NCI-H1105 (cell line): ENCODE measurements at regions not wholly inside any gene's neighbourhood (a gene's known extent, or its start where the extent isn't known, plus 50 kb on each side); places are given as distances from the start of the nearest gene placed in this dataset.
"Not testable (repeated sequence)": the region's sequence is repeated elsewhere in the genome, so short reads cannot be mapped to it uniquely, and the experiment has no call there.

Source experiments
- DNase-seq: peaks from one replicate; lab custom pipeline; 2025; lab: John Stamatoyannopoulos, UW

DNA sequence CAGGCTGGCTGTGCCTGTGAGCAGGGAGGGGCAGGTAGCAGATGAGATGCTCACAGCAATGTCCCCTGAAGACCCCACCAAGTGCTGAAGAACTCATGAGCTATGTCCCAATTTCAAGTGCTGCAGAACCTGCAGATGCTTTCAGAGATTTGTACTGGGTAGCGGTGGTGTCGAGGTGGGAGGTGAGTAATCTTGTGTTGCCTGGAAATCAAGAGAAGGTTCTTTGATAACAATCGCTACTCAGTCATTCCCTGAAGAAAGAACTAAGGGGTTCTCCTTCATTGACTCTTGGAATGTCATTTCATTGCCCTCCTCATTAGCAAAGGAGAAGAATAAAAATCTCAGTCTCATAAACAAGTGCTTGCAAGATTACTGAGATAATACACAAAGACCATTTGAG is 246.4 kb downstream of the EMX2 start:
- DNase-seq = no peak

DNA sequence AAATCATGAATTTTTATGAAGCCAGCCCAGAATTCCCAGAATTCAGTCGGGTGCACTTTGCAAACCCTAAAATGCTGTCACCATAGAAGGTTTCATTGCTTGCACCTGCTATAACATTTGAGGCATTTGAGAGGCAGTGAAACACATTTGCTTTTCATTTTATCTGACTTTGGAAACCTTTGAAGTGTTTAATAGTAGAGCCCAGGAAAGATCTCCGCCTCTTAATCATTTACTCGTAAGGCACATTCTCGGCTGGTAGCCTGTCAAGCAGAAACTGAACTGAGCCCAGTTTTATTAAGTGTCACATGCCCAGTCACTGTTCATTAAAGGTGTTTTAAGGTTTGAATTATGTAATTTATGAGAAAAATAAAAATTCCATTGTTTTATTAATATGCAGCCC is 247.6 kb downstream of the EMX2 start:
- no peak for DNase-seq

DNA sequence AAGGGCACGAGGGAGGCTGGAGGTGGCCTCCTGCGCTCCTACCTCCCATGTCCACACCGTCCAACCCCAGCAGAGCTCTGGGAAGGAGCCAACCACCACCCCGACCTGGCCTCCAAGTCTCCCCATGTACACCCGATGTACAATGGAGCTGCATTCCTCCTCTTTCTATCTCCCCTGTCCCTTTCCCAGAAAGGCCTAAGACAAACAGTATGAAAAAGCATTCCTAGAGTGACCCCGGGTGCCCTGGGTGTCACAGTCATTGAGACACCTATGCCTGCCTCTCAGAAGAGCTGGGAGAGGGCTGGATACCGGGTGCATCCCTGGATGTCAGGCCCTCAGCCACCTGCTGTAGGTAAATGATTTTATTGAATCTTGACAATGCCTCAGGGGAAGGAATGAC is 248.1 kb downstream of the EMX2 start:
- DNase-seq = no peak

DNA sequence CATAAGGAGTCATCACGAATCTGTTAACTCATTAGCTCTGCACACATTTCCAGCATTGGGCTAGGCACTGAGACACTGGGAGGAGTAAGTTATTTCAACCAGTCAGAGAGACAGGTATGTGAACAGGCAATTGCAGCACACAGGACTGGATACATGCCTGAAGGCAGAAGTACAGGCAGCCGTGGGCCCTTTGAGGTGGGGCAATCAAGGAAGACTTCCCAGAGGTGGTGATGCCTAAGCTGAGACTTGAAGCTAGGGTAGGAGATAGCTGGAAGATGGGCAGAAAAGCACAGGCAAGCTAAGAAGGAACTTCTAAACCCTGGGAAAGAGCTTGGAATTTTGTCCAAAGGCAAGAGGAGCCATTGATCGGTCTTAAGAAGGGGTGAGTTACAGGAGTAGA is 249.7 kb downstream of the EMX2 start:
- no peak for DNase-seq

DNA sequence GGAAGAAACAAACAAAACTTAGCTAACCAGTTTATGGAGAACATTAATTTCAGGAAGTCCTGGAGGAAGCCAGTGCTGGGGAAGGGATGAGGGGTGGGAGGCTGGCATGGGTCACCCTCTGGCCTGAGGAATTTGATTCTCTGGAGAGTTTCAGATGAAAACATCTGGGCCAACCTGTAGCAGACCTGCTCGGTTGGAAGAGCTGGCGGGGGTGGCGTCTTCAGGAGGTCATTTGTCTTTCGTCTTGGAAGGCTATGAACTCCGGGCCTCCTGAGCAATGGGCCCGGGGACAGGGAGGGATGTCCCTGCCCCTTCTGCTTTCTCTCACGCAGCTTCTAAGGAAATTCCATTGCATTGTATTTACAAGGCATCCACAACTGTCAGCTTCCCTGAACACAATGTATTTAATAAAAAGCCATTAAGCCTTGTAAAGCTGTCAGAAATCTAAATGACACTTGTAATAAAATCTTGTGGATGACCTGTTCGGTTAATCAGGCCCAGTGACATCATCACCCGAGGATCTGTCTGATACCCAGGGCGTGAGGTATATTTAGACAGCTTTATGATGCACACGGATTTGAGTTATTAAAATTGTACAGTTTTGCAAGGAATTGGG is 250.5 kb downstream of the RAB11FIP2 start:
- no peak for DNase-seq

DNA sequence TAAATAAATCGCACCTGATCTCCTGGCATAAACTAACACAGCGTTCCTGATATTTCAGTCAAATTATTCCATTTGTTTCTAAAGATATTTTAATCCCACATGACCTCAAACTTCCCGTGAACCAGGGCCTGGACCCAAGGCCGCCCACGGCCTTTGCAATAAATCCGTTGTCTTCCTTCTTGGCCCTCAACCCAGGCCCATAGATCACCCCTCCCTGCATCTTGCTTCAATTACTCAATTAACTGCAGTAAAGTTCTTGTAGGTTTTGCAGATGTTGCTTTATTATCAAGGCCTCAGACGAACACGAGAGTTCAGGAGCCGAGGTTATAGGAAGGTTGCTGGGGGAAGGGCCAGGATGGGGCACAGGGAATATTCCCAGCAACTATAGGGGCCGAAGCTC is 249.4 kb downstream of the RAB11FIP2 start:
- no peak for DNase-seq

DNA sequence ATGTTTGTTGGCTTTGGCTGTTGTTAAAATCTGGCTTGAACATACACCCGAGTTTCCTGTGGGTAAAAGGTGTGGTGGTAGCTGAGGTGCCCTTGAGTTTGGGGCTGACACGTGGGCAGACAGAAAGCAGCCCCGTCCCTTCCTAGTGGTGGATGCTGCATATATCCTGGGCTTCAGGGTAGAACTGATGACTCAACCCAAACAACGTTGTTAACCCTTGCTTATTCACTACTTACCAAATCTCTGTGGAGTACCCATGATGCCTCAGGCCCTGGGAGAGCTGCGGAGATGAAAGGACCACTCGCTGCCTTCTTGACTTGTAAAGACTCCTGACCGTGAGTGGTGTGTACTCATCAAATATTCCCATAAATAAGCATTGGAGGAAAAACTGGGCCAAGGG is 245.1 kb downstream of the RAB11FIP2 start:
- DNase-seq = no peak

DNA sequence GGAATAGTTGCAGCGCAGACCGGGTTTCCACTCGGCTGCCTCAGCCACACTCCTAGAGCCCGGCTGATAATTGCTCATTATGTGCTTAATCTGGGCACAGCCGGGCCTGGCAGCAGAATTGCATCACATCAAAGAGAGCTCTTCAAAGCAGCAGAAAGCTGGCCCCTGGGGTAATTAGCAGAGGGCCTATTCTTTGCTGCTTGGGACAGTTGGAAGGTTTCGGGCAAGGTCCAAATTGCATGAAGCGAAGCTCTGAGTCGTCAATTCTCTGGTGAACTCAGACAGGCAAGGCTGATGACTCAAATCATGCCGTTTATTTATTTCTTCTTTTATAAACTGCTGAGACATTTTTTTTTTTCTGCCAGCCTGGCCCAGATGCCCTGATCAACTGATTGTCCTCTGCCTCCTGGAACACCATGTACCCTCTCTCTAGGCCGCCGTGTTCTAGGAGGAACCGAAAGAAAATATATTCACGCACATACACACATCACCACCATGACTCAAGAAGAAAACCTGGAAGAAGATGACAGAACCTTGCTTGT is 242.2 kb downstream of the RAB11FIP2 start:
- DNase-seq = peak; percentile 26

DNA sequence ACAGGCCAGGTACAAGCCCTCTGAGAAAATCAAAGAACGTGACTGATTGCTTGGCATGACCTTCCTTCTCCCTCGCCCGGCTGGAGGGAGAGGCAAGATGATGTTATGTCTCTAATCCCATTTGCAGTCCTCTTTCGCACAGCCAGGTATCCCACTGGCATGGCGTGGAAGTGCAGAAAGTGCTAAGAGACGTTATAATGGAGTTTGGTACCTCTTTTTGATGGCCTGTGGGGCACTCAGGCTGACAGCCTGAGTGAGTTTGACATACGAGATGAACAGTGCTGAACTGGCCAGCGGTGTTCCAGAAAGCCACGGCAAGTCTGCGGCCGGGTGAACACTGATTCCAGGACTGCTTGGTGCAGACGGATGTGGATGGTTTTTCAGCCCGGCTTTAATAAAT is 241.6 kb downstream of the RAB11FIP2 start:
- DNase-seq = no peak

DNA sequence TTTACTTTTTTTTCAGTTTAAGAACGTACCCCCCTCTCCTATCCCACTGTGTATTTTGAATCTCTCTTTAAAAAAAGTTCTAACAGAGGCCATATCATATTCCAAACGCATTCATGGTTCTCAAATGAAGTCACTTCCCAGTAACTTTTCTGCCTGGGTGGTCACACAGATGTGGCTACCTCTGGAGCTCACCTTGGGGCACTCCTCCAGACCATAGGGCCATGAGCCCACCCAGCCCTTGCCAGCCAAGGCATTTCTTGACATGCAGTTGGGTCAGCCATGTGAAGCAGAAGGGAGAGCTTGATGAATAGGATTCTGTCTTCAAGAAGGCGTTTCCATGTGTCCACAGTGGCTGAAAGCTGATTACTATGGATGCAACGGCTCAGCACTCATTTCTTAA is 239.3 kb downstream of the RAB11FIP2 start:
- no peak for DNase-seq

DNA sequence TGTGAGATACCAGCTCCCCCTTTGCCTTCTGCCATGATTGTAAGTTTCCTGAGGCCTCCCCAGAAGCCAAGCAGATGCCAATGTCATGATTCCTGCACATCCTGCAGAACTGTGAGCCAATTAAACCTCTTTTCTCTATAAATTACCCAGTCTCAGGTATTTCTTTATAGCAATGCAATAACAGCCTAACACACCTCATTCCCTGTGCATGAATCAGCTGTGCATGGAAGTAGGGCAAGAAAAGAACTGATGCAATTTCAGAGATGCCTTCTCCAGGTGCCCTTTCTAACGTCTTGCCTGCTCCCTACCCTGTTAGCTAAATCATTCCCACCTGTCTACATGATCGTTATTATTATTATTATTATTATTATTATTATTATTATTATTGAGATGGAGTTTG is 230.9 kb downstream of the RAB11FIP2 start:
- DNase-seq = not testable (repeated sequence)

DNA sequence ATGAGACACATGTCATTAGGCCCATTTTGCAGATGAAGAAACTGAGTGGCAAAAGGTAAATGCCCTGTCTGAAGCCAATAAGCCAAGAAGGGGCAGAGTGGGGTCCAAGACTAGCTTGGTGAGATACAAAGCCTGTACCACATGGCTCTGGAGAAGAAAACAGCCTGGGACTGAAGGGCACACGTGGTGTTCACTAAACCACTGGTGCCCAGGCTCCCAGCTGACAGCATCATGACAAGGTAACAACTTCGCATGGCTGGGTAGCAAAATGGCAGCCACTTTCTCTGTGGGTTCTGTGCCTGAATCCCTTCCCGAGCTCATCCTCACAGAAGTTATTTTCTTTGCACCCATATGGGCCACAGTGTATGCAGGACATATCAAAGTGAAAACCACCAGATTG is 229.6 kb downstream of the RAB11FIP2 start:
- no peak for DNase-seq

DNA sequence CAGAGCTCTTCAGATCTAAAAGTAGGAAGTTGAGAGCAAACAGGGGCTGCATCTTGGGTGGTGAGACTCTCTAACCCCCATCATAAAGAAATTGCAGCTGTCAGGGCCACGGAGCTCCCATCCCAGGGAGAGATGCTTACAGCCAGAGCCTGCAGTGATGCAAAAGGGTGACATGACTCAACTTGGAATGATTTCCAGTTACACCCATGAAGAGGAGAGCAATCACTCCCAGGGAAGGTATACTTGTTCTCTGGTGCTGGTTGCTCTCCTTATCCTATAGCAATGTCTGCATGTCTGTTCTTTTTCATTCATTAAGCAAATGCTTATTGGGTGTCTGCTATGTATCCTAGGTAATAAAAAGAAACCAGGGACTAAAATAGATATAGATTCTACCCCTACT is 228.0 kb downstream of the RAB11FIP2 start:
- no peak for DNase-seq

DNA sequence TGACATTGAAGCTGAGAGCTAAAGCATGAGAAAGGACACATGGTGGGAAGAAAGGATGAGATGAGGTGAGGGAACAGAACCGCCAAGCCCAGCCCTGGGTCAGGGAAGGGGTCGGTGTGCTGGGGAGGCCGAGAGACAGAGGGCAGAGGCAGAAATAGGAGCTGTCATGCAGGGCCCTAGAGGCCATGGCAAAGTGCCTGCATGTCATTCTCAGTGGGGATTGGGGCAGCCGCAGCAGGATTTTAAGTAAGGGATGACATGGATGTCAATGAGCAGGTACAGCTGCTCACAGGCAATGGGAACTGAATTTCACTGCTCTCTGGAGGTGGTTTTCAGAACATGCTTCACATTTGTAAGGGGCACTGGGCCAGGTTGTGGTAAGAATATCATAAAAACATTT is 227.4 kb downstream of the RAB11FIP2 start:
- no peak for DNase-seq

DNA sequence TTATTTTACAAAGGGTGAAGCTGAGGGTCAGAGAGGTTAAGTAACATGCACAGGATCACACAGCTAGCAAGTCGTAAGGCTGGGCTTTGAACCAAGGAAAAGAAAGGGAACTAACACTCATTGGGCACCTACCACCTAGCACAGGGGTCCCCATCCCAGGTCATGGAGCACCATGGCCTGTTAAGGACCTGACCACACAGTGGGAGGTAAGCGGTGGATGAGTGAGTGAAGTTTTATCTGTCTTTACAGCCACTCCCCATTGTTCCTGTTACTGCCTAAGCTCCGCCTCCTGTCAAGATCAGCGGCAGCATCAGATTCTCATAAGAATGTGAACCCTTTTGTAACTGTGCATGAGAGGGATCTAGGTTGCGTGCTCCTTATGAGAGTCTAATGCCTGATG is 222.8 kb downstream of the RAB11FIP2 start:
- no peak for DNase-seq

DNA sequence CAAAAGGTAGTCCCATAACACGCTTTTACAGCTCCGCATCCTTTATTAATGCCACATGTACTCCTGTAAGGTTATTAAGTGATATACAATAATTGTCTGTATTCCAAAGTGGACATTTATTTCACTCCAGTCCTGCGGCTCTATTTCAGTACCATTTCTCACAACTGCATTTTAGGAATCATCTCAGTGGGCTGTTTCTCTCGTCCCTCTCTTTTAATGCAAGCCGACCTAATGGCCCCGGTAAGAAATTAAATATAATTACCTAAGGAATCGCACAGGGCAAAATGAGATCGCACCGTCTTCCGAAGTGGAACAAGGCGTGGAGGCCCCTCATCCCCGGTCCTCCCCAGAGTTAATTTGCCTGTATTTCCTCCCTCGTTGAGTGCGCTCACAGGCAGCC is 216.5 kb downstream of the RAB11FIP2 start:
- DNase-seq = no peak

DNA sequence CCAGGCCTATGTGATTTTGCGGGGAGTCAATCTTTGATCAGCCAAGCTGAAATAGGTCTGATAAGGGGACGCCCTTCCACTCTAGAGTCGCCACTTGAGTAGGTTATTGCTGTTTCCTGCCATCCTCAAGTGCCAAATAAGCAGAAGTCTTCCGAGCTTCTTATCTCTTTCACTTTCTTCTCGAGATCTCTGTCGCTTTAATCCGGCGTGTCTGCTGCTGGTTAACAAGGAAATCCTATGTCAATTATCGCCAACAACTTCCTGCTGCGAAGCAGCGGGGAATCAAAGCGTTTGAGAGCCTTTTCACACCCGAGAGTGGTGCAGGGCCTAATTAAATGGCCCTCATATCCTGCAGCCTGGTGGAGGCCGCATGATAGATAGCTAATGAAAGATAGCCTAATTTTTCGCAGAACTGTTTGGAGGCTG is 215.9 kb downstream of the RAB11FIP2 start:
- DNase-seq = no peak

DNA sequence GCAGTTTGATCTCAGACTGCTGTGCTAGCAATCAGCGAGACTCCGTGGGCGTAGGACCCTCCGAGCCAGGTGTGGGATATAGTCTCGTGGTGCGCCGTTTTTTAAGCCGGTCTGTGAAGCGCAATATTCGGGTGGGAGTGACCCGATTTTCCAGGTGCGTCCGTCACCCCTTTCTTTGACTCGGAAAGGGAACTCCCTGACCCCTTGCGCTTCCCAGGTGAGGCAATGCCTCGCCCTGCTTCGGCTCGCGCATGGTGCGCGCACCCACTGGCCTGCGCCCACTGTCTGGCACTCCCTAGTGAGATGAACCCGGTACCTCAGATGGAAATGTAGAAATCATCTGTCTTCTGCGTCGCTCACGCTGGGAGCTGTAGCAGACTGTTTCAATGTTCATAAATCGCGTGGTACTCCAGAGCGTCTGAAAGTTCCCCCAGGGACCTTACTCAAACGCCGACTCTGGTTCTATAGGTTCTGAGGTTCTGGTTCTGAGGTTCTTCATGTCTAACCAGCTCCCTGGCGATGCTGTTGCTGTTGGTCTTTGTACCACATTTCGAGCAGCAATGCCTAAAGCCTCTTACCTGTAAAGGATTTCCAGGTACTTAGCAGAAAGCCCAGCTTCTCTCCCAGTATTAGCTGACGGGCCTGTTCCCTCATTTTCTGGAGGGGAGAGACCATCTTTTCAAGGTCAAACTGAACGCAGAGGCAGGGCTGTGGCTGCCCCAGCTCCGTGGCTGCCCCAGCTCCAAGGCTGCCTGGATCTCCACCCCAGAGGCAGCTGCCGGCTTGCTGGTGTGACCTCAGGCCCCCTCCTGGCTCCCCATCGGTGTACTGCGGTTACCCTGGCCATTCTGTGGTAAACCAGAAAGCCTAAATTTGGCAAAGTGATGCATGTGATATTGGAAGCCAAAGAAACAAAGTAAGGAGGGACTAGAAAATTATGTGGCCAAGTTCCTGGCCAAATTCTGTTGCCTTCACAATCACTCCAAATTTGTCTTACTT is 207.9 kb downstream of the RAB11FIP2 start:
- not testable (repeated sequence) for DNase-seq

DNA sequence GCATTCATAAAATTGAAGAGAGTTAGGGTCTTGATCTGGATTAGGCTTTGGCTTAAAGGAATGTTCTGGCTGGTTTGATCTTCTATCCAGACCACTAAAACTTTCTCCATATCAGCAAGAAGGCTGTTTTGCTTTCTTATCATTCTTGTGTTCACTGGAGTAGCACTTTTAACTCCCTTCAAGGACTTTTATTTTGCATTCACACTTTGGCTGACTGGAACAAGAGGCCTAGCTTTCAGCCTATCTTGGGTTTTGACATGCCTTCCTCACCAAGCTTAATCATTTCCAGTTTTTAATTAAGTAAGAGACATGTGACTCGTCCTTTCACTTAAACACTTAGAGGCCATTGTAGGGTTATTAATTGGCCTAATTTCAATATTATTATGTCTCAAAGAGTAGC is 190.3 kb downstream of the RAB11FIP2 start:
- not testable (repeated sequence) for DNase-seq

DNA sequence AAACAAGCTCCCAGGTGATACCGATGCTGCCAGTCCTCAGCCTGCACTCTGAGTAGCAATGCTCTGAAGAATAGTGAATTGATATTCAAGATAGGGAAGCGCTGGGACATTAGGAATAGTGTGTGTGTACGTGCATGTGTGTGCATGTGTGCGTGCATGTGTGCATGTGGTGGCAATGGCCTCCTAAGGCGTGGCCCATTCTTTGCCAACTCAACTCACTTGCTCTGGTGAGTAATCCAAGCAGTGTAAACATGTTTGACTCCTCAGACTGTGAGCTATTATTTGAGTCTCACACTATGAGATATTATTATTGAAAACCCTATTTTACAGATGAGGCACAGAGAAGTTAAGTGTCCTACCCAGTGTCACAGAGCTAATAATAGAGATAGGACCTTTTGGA is 186.6 kb downstream of the RAB11FIP2 start:
- no peak for DNase-seq

DNA sequence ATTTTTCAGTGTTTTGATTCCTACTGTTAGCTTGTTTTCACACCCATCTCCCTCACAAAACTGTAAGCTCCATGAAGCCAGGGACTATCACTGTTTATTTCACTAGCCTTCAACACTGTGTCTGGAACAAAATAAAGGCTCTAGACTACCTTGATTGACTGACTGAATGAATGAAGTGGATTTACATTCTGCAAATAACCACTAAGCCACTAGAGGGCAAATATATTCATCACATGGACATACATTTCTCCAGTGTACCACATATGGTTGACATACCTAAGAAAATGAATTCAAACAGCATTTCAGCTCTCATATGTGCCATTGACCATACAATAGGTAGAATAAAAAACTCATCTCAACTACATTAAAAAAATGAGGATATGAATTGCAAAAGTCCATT is 185.9 kb downstream of the RAB11FIP2 start:
- DNase-seq = no peak

DNA sequence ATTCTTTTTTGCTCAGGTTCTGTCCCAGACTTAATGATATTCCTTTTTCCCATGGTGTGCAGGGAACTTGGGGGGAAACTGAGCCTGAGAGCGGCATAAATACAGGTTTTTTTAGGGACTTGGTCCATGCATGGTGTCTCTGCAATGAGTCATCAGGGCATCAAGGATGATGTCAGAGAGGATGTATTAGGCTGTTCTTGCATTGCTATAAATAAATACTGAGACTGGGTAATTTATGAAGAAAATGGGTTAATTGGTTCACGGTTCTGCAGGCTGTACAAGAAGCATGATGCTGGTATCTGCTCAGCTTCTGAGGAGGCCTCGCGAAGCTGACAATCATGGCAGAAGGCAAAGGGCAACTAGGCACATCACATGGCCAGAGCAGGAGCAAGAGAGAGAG is 185.4 kb downstream of the RAB11FIP2 start:
- no peak for DNase-seq

DNA sequence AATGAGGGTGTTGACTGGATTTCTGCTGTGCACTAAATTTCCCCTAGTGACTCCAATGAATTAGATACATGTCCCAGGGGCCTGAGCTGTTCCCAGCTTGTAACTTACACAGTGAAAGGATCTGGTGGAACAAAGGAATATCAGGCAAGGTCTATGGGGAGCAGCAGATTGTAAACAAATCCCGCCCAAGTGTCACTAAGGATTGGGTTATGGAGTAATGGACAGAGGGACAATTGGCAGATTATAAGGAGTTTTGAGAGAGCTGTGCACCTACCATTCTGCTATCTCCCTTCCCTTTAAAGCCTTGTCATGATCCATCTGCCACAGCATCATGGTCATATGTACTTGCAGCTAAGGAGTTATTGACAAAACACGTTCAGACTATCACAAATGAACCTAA is 183.0 kb downstream of the RAB11FIP2 start:
- DNase-seq = no peak
